ENCODE measurements at regions not wholly inside any gene's neighbourhood (a gene's known extent, or its start where the extent isn't known, plus 50 kb on each side); places are given as distances from the start of the nearest gene placed in this dataset.

- Histone ChIP-seq H4K20me1 (ENCODE audit: insufficient read depth) (no peaks in the 10 kb centered on the region), H3K9me3 (no peaks in the 10 kb centered on the region), H3K4me1 (ENCODE audit: control insufficient read depth in 1 of 2, insufficient read depth in 2 of 2, low read depth in 1 of 2, low read length in 1 of 2) (no peaks in the 10 kb centered on the region), H3K9ac (no peak overlapping the region), H3K9me2 (no peaks in the 10 kb centered on the region), H3K27me3 (ENCODE audit: insufficient read depth) (no peaks in the 10 kb centered on the region; the same call in 1 of the 2 replicates), H3K27ac (ENCODE audit: low read depth in 2 of 2, low read length in 1 of 2) (no peak overlapping the region), H3F3A (replicated peaks; ENCODE audit: insufficient read depth) (no peaks in the 10 kb centered on the region), H3K36me3 (replicated peaks in 1 of 2; ENCODE audit: control insufficient read depth in 1 of 2, insufficient read depth in 2 of 2, low read length in 1 of 2) (no peaks in the 10 kb centered on the region), H3K4me2 (no peak overlapping the region), H3K79me2 (ENCODE audit: insufficient read depth) (no peaks in the 10 kb centered on the region), H2AFZ (ENCODE audit: low read depth) (no peak overlapping the region), H3K4me3 (ENCODE audit: low read depth in 2 of 2, low read length in 1 of 2) (no peak overlapping the region)
- CTCF ChIA-PET, result no interaction called here
- no peak for TF ChIP-seq EZH2phosphoT487 (IDR thresholded peaks at IDR 0.05; ENCODE audit: borderline replicate concordance, low read depth)
- TF ChIP-seq GABPA (IDR thresholded peaks at IDR 0.05; ENCODE audit: low read depth), result no peak
- TF ChIP-seq RAD21 (IDR thresholded peaks at IDR 0.05; ENCODE audit: low read length), result no peak
- no peak for TF ChIP-seq USF1 (IDR thresholded peaks at IDR 0.05; ENCODE audit: borderline replicate concordance, low read depth)
- no peak for TF ChIP-seq POLR2AphosphoS5 (IDR thresholded peaks at IDR 0.05; ENCODE audit: low read depth, low read length)
- no peak for TF ChIP-seq SIN3A (IDR thresholded peaks at IDR 0.05; ENCODE audit: borderline replicate concordance, low read depth, low read length)
- TF ChIP-seq CHD2 (IDR thresholded peaks at IDR 0.05; ENCODE audit: low read length, partially characterized antibody), result no peak
- no peak for TF ChIP-seq RCOR1 (IDR thresholded peaks at IDR 0.05; ENCODE audit: low read length)
- TF ChIP-seq NRF1 (IDR thresholded peaks at IDR 0.05; ENCODE audit: low read depth, low read length), result no peak
- no peak for TF ChIP-seq FOSL2 (IDR thresholded peaks at IDR 0.05; ENCODE audit: borderline replicate concordance, low read depth)
- TF ChIP-seq FOXJ3 (CRISPR knock-in tag; IDR thresholded peaks at IDR 0.05), result no peak
- TF ChIP-seq RXRA (IDR thresholded peaks at IDR 0.05; ENCODE audit: borderline replicate concordance, low read depth), result no peak
- TF ChIP-seq, protein P1, sequence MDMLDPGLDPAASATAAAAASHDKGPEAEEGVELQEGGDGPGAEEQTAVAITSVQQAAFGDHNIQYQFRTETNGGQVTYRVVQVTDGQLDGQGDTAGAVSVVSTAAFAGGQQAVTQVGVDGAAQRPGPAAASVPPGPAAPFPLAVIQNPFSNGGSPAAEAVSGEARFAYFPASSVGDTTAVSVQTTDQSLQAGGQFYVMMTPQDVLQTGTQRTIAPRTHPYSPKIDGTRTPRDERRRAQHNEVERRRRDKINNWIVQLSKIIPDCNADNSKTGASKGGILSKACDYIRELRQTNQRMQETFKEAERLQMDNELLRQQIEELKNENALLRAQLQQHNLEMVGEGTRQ (IDR thresholded peaks at IDR 0.05; ENCODE audit: borderline replicate concordance, low read depth, low read length), result no peak
- no peak for TF ChIP-seq MXI1 (IDR thresholded peaks at IDR 0.05; ENCODE audit: low read depth, low read length)
- no peak for DNase-seq
- POLR2A ChIA-PET, result no interaction called here
- 12% methylated on average over 12 of the region's 12 CpGs for WGBS (ENCODE audit: low lambda C conversion rate)
Observed at GRCh38 chr4:27101126-27101525, 240.5 kb downstream of the STIM2 start.

DNA sequence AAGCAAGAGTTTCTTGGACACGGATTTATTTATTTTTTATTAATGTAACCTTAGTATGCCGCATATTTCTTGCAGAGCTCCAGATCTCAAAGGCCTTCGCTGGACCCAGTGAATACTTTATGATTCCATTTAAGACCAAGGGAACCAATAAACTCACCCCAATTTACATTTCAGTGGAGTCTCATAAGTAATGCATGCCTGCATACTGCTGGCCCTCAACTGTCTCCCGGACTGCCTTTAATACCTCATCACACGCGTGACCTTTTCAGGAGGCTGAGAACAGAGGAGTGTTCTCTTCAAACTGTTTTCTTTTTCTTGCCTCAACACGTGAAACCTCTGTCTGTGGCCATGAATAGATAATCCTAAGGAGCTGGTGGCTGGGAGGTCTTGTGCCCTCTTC, 240.9 kb downstream of the STIM2 start:
- CTCF ChIA-PET, result no interaction called here
- Histone ChIP-seq H3K4me2 (no peak overlapping the region), H3K9me3 (no peaks in the 10 kb centered on the region), H3K36me3 (replicated peaks in 1 of 2; ENCODE audit: control insufficient read depth in 1 of 2, insufficient read depth in 2 of 2, low read length in 1 of 2) (no peaks in the 10 kb centered on the region), H3K4me3 (ENCODE audit: low read depth in 2 of 2, low read length in 1 of 2) (no peak overlapping the region), H3K27me3 (ENCODE audit: insufficient read depth) (no peaks in the 10 kb centered on the region; the same call in 1 of the 2 replicates), H3F3A (replicated peaks; ENCODE audit: insufficient read depth) (no peaks in the 10 kb centered on the region), H3K9me2 (no peaks in the 10 kb centered on the region), H3K27ac (ENCODE audit: low read depth in 2 of 2, low read length in 1 of 2) (no peak overlapping the region), H3K9ac (no peak overlapping the region), H2AFZ (ENCODE audit: low read depth) (no peak overlapping the region), H3K4me1 (ENCODE audit: control insufficient read depth in 1 of 2, insufficient read depth in 2 of 2, low read depth in 1 of 2, low read length in 1 of 2) (no peaks in the 10 kb centered on the region), H4K20me1 (ENCODE audit: insufficient read depth) (no peaks in the 10 kb centered on the region), H3K79me2 (ENCODE audit: insufficient read depth) (no peaks in the 10 kb centered on the region)
- 39% methylated on average over 7 of the region's 7 CpGs for WGBS (ENCODE audit: low lambda C conversion rate)
- no peak for TF ChIP-seq ELF1 (IDR thresholded peaks at IDR 0.05)
- TF ChIP-seq CHD2 (IDR thresholded peaks at IDR 0.05; ENCODE audit: low read length, partially characterized antibody), result no peak
- TF ChIP-seq FOXM1 (IDR thresholded peaks at IDR 0.05; ENCODE audit: low read depth), result no peak
- TF ChIP-seq RAD21 (IDR thresholded peaks at IDR 0.05; ENCODE audit: low read length), result no peak
- TF ChIP-seq SMC3 (IDR thresholded peaks at IDR 0.05; ENCODE audit: low read depth, low read length), result no peak
- TF ChIP-seq, protein P2, sequence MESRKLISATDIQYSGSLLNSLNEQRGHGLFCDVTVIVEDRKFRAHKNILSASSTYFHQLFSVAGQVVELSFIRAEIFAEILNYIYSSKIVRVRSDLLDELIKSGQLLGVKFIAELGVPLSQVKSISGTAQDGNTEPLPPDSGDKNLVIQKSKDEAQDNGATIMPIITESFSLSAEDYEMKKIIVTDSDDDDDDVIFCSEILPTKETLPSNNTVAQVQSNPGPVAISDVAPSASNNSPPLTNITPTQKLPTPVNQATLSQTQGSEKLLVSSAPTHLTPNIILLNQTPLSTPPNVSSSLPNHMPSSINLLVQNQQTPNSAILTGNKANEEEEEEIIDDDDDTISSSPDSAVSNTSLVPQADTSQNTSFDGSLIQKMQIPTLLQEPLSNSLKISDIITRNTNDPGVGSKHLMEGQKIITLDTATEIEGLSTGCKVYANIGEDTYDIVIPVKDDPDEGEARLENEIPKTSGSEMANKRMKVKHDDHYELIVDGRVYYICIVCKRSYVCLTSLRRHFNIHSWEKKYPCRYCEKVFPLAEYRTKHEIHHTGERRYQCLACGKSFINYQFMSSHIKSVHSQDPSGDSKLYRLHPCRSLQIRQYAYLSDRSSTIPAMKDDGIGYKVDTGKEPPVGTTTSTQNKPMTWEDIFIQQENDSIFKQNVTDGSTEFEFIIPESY (IDR thresholded peaks at IDR 0.05; ENCODE audit: borderline replicate concordance, low read depth), result no peak
- TF ChIP-seq NRF1 (IDR thresholded peaks at IDR 0.05; ENCODE audit: low read depth, low read length), result no peak
- no peak for TF ChIP-seq POLR2AphosphoS5 (IDR thresholded peaks at IDR 0.05; ENCODE audit: low read depth, low read length)
- no peak for TF ChIP-seq RFX5 (IDR thresholded peaks at IDR 0.05; ENCODE audit: low read length)
- no peak for TF ChIP-seq GATA2 (CRISPR knock-in tag; IDR thresholded peaks at IDR 0.05)
- TF ChIP-seq, protein P1 (IDR thresholded peaks at IDR 0.05; ENCODE audit: borderline replicate concordance, low read depth, low read length), result no peak
- TF ChIP-seq EZH2phosphoT487 (IDR thresholded peaks at IDR 0.05; ENCODE audit: borderline replicate concordance, low read depth), result no peak
- no peak for TF ChIP-seq FOSL2 (IDR thresholded peaks at IDR 0.05; ENCODE audit: borderline replicate concordance, low read depth)
- POLR2A ChIA-PET, result no interaction called here
- DNase-seq, result no peak

Measured in SK-N-SH (cell line).